HCT116 (cell line): ENCODE measurements at regions not wholly inside any gene's neighbourhood (a gene's known extent, or its start where the extent isn't known, plus 50 kb on each side); places are given as distances from the start of the nearest gene placed in this dataset.
A peak's percentile ranks its signal among the peaks of the same experiment; 100 is the strongest.

Experiments
- ATAC-seq: fragments of 200-7000 bp; cut with Tn5 transposase; 2 replicates; pipeline ENCODE4 v1.9.1; 2020; ENCODE audit warnings: mild to moderate bottlenecking, moderate library complexity
- BruUV-seq: library from RNA; stranded (reverse); fragments of 400-500 nt; replicated peaks from 2 replicates; lab custom pipeline; 2021; lab: Mats Ljungman, UMichigan
- CTCF ChIA-PET: fragments of 300-600 bp; sonication (Branson Sonifier 250); formaldehyde crosslinking; loops from one replicate; lab custom pipeline; 2021; ENCODE audit warnings: antibody characterized with exemption; lab: Charles Lee
- POLR2A ChIA-PET: fragments of 300-600, 350-600 bp; sonication (Branson Sonifier 250); formaldehyde crosslinking; loops from one replicate; lab custom pipeline; 2021; ENCODE audit warnings: antibody characterized with exemption; lab: Charles Lee
- RAD21 ChIA-PET, 2 experiments: fragments of 300-600 bp; sonication (Branson Sonifier 250); formaldehyde crosslinking; loops; one replicate each; lab custom pipeline; 2023; ENCODE audit warnings: low total read pairs in 2 of 2; ENCODE audit not compliant: uncharacterized antibody in 2 of 2, unreplicated experiment in 2 of 2, low non-redundant PET in 1 of 2; lab: Charles Lee
- DNase-seq: peaks from one replicate; pipeline ENCODE4 v3.0.0-alpha.2; 2010; ENCODE audit warnings: low read depth, low spot score
- H2AFZ ChIP-seq: fragments of 200-600 bp; shearing (Covaris generic), sonication (generic); 2 replicates; pipeline ENCODE4 v1.6.1; 2017; ENCODE audit warnings: low read depth, mixed run types, mixed read lengths, antibody characterized with exemption, low read length; ENCODE audit not compliant: poor library complexity, severe bottlenecking
- H3K27ac ChIP-seq: 2 replicates; pipeline ENCODE4 v1.5.1; 2012; ENCODE audit warnings: low read depth, low read length
- H3K27me3 ChIP-seq: fragments of 200-600 bp; sonication (generic); 2 replicates; pipeline ENCODE4 v1.6.1; 2016; ENCODE audit warnings: mixed run types, low read length, mixed read lengths; ENCODE audit not compliant: insufficient read depth
- H3K36me3 ChIP-seq, 2 experiments: fragments of 200-500 bp in 1 of 2; fragments of 200-600 bp in 1 of 2; sonication (Bioruptor generic) in 1 of 2; sonication (generic) in 1 of 2; 2 replicates each; pipeline versions ENCODE4 v1.5.1 to v1.6.1; 2014 to 2016; ENCODE audit warnings: low read length in 2 of 2, inconsistent platforms in 1 of 2, mixed read lengths in 1 of 2, mixed run types in 1 of 2; ENCODE audit not compliant: insufficient read depth in 2 of 2, control insufficient read depth in 1 of 2
- H3K4me1 ChIP-seq, 2 experiments: fragments of 200-600 bp in 1 of 2; sonication (generic) in 1 of 2; 2 replicates each; pipeline versions ENCODE4 v1.5.1 to v1.6.1; 2012 to 2017; ENCODE audit warnings: low read length in 2 of 2, inconsistent platforms in 1 of 2, mild to moderate bottlenecking in 1 of 2, mixed read lengths in 1 of 2, mixed run types in 1 of 2, moderate library complexity in 1 of 2; ENCODE audit not compliant: insufficient read depth in 2 of 2, control insufficient read depth in 1 of 2
- H3K4me2 ChIP-seq: fragments of 200-600 bp; sonication (generic); 2 replicates; pipeline ENCODE4 v1.6.1; 2017; ENCODE audit warnings: mixed run types, low read length, mixed read lengths
- H3K4me3 ChIP-seq, 2 experiments: fragments of 200-600 bp in 1 of 2; sonication (generic) in 1 of 2; replicated peaks in 1 of 2; 2 replicates each; pipeline ENCODE4 v1.5.1; 2011 to 2016; ENCODE audit warnings: low read length in 2 of 2, control low read depth in 1 of 2, low read depth in 1 of 2, mild to moderate bottlenecking in 1 of 2, mixed read lengths in 1 of 2, mixed run types in 1 of 2
- H3K79me2 ChIP-seq: fragments of 200-600 bp; sonication (generic); 2 replicates; pipeline ENCODE4 v1.6.1; 2017; ENCODE audit warnings: mild to moderate bottlenecking, mixed run types, low read length, moderate library complexity, mixed read lengths; ENCODE audit not compliant: insufficient read depth
- H3K9ac ChIP-seq: fragments of 200-600 bp; sonication (generic); 2 replicates; pipeline ENCODE4 v1.6.1; 2016; ENCODE audit warnings: low read length, mixed read lengths
- H3K9me2 ChIP-seq: fragments of 200-600 bp; sonication (generic), shearing (Covaris generic); 2 replicates; pipeline ENCODE4 v1.6.1; 2017; ENCODE audit warnings: mixed run types, mild to moderate bottlenecking, moderate library complexity; ENCODE audit not compliant: insufficient read depth
- H3K9me3 ChIP-seq, 2 experiments: fragments of 200-500 bp in 1 of 2; fragments of 200-600 bp in 1 of 2; sonication (Bioruptor generic) in 1 of 2; sonication (generic) in 1 of 2; 2 replicates each; pipeline ENCODE4 v1.6.1; 2014 to 2017; ENCODE audit warnings: low read length in 2 of 2, mixed read lengths in 2 of 2, inconsistent platforms in 1 of 2, low read depth in 1 of 2, mild to moderate bottlenecking in 1 of 2, mixed run types in 1 of 2, moderate library complexity in 1 of 2; ENCODE audit not compliant: control insufficient read depth in 1 of 2, insufficient read depth in 1 of 2
- H4K20me1 ChIP-seq: fragments of 200-600 bp; sonication (generic), shearing (Covaris generic); 2 replicates; pipeline ENCODE4 v1.6.1; 2017; ENCODE audit warnings: mixed run types, mild to moderate bottlenecking, moderate library complexity; ENCODE audit not compliant: insufficient read depth
- CBX3 ChIP-seq: IDR thresholded peaks from 2 replicates; pipeline ENCODE4 v1.6.1; 2012; ENCODE audit warnings: low read depth
- CEBPB ChIP-seq: IDR thresholded peaks from 2 replicates; pipeline ENCODE4 v1.6.1; 2012; ENCODE audit warnings: low read depth
- EGR1 ChIP-seq: IDR thresholded peaks from 2 replicates; pipeline ENCODE4 v1.6.1; 2012; ENCODE audit warnings: low read depth
- ELF1 ChIP-seq: IDR thresholded peaks from 2 replicates; pipeline ENCODE4 v1.6.1; 2012; ENCODE audit warnings: low read depth, borderline replicate concordance
- EZH2 ChIP-seq: fragments of 200-600 bp; sonication (generic); IDR thresholded peaks from 2 replicates; pipeline ENCODE4 v1.6.1; 2017; ENCODE audit warnings: antibody characterized with exemption, mixed run types
- FOSL1 ChIP-seq: IDR thresholded peaks from 2 replicates; pipeline ENCODE4 v1.6.1; 2012; ENCODE audit warnings: low read depth
- JUND ChIP-seq: IDR thresholded peaks from 2 replicates; pipeline ENCODE4 v1.6.1; 2012
- MAX ChIP-seq: IDR thresholded peaks from 2 replicates; pipeline ENCODE4 v1.6.1; 2012
- POLR2AphosphoS5 ChIP-seq: IDR thresholded peaks from 2 replicates; pipeline ENCODE4 v1.6.1; 2011; ENCODE audit warnings: mild to moderate bottlenecking, low read depth, low read length, moderate library complexity
- SIN3A ChIP-seq: IDR thresholded peaks from 2 replicates; pipeline ENCODE4 v1.6.1; 2012; ENCODE audit warnings: low read depth
- SP1 ChIP-seq: IDR thresholded peaks from 2 replicates; pipeline ENCODE4 v1.6.1; 2012; ENCODE audit warnings: low read depth
- TCF7L2 ChIP-seq: IDR thresholded peaks from 2 replicates; pipeline ENCODE4 v1.7.0; 2011; ENCODE audit warnings: borderline replicate concordance, inconsistent platforms; ENCODE audit not compliant: insufficient read depth, insufficient read length; ENCODE audit errors: extremely low read depth
- ZBTB33 ChIP-seq: IDR thresholded peaks from 2 replicates; pipeline ENCODE4 v1.6.1; 2011; ENCODE audit warnings: mild to moderate bottlenecking, low read length, moderate library complexity; ENCODE audit not compliant: insufficient replicate concordance; ENCODE audit errors: extremely low read depth
- ZNF274 ChIP-seq: fragments of 200-500 bp; sonication (Bioruptor generic); IDR thresholded peaks from 2 replicates; pipeline ENCODE4 v1.6.1; 2014; ENCODE audit warnings: mild to moderate bottlenecking, low read depth, low read length, inconsistent platforms
- intact Hi-C: fragments of 100-400 bp; cut with micrococcal nuclease; formaldehyde crosslinking; loops from 2 replicates; pipeline ENCODE4 v1.10.0; 2022

GRCh38 chr10:65491799-65492198, 1434.0 kb upstream of the LRRTM3 start:
- Histone ChIP-seq H3K79me2 (no peaks in the 10 kb centered on the region), H3K9me3 (no peaks in the 10 kb centered on the region), H3K4me2 (no peak overlapping the region), H3K27ac (no peak overlapping the region), H3K4me1 (no peaks in the 10 kb centered on the region), H3K27me3 (no peaks in the 10 kb centered on the region), H3K4me3 (no peak overlapping the region), H4K20me1 (no peaks in the 10 kb centered on the region)
- intact Hi-C loops: no loop called here
- BruUV-seq: no TSS peak
- CTCF ChIA-PET: no interaction called here
- POLR2A ChIA-PET: no interaction called here
- ATAC-seq: no peak
- TF ChIP-seq POLR2AphosphoS5: no peak
- TF ChIP-seq ELF1: no peak
- TF ChIP-seq ZNF274: no peak
- no peak for TF ChIP-seq ZBTB33
- TF ChIP-seq EZH2: no peak
- no peak for TF ChIP-seq JUND
- no peak for TF ChIP-seq SIN3A
- TF ChIP-seq EGR1: no peak
- TF ChIP-seq SP1: no peak
- no peak for TF ChIP-seq FOSL1
- no peak for TF ChIP-seq CEBPB
- TF ChIP-seq MAX: no peak
- TF ChIP-seq CBX3: no peak
- no peak for TF ChIP-seq TCF7L2
- TF ChIP-seq, all 23 proteins: peak for 0
- Histone ChIP-seq H2AFZ (peak overlapping the region; percentile 44), H3K36me3 (no peaks in the 10 kb centered on the region), H3K9me2 (no peaks in the 10 kb centered on the region), H3K9ac (no peak overlapping the region)
- no peak for DNase-seq
- RAD21 ChIA-PET: no interaction called here
